SK-N-SH (cell line): ENCODE measurements at regions not wholly inside any gene's neighbourhood (a gene's known extent, or its start where the extent isn't known, plus 50 kb on each side); places are given as distances from the start of the nearest gene placed in this dataset.

Experiments
- CTCF ChIA-PET: fragments of 300-600, 350-600 bp; formaldehyde crosslinking; extraction: SDS; loops from one replicate; lab custom pipeline; 2021; lab: Yijun Ruan, JAX
- POLR2A ChIA-PET: fragments of 350-600 bp; sonication (Branson Sonifier 250); formaldehyde crosslinking; extraction: SDS; loops from one replicate; lab custom pipeline; 2020; ENCODE audit warnings: antibody characterized with exemption, inconsistent platforms; lab: Yijun Ruan, JAX
- DNase-seq: peaks from one replicate; pipeline ENCODE4 v3.0.0; 2012
- H2AFZ ChIP-seq: fragments of 200-600 bp; sonication (generic); 2 replicates; pipeline ENCODE4 v1.8.1; 2016; ENCODE audit warnings: antibody characterized with exemption, mild to moderate bottlenecking, low read depth
- H3F3A ChIP-seq: fragments of 200-600 bp; sonication (generic); replicated peaks from 2 replicates; pipeline ENCODE3; 2016; ENCODE audit warnings: antibody characterized with exemption, mild to moderate bottlenecking; ENCODE audit not compliant: insufficient read depth
- H3K27ac ChIP-seq, 2 experiments: fragments of 200-500 bp in 1 of 2; fragments of 200-600 bp in 1 of 2; sonication (Bioruptor generic) in 1 of 2; sonication (generic), shearing (Covaris generic) in 1 of 2; 2 replicates each; pipeline versions ENCODE4 v1.5.1 to v1.6.1; 2014 to 2016; ENCODE audit warnings: low read depth in 2 of 2, inconsistent platforms in 1 of 2, low read length in 1 of 2, mild to moderate bottlenecking in 1 of 2, mixed read lengths in 1 of 2
- H3K27me3 ChIP-seq: fragments of 200-600 bp; sonication (generic), shearing (Covaris generic); 2 replicates; pipeline ENCODE4 v1.6.1; 2016; ENCODE audit warnings: mixed run types; ENCODE audit not compliant: insufficient read depth
- H3K36me3 ChIP-seq, 2 experiments: fragments of 200-500 bp in 1 of 2; fragments of 200-600 bp in 1 of 2; sonication (Bioruptor generic) in 1 of 2; sonication (generic) in 1 of 2; replicated peaks in 1 of 2; 2 replicates each; pipeline versions ENCODE3 to v1.5.1; 2014 to 2016; ENCODE audit warnings: low read length in 1 of 2, mild to moderate bottlenecking in 1 of 2; ENCODE audit not compliant: insufficient read depth in 2 of 2, control insufficient read depth in 1 of 2
- H3K4me1 ChIP-seq, 2 experiments: fragments of 200-500 bp in 1 of 2; fragments of 200-600 bp in 1 of 2; sonication (Bioruptor generic) in 1 of 2; sonication (generic), shearing (Covaris generic) in 1 of 2; 2 replicates each; pipeline versions ENCODE4 v1.5.1 to v1.6.1; 2014 to 2016; ENCODE audit warnings: low read depth in 1 of 2, low read length in 1 of 2, mixed run types in 1 of 2; ENCODE audit not compliant: insufficient read depth in 2 of 2, control insufficient read depth in 1 of 2
- H3K4me2 ChIP-seq: fragments of 200-600 bp; sonication (generic), shearing (Covaris generic); 2 replicates; pipeline ENCODE4 v1.6.1; 2017; ENCODE audit warnings: mixed run types
- H3K4me3 ChIP-seq, 2 experiments: fragments of 200-500 bp in 1 of 2; fragments of 200-600 bp in 1 of 2; sonication (Bioruptor generic) in 1 of 2; sonication (generic), shearing (Covaris generic) in 1 of 2; 2 replicates each; pipeline versions ENCODE4 v1.5.1 to v1.8.1; 2014 to 2016; ENCODE audit warnings: low read depth in 2 of 2, inconsistent platforms in 1 of 2, low read length in 1 of 2, mild to moderate bottlenecking in 1 of 2, mixed read lengths in 1 of 2, moderate library complexity in 1 of 2
- H3K79me2 ChIP-seq: fragments of 200-600 bp; sonication (generic); 2 replicates; pipeline ENCODE4 v1.8.1; 2017; ENCODE audit warnings: mild to moderate bottlenecking; ENCODE audit not compliant: insufficient read depth
- H3K9ac ChIP-seq: fragments of 200-600 bp; sonication (generic); 2 replicates; pipeline ENCODE4 v1.6.1; 2017; ENCODE audit warnings: mixed run types
- H3K9me2 ChIP-seq: fragments of 200-600 bp; sonication (generic); 2 replicates; pipeline ENCODE4 v1.6.1; 2017; ENCODE audit warnings: mixed run types
- H3K9me3 ChIP-seq: fragments of 200-600 bp; sonication (generic); 2 replicates; pipeline ENCODE4 v1.6.1; 2017; ENCODE audit warnings: mixed run types, mild to moderate bottlenecking, moderate library complexity
- H4K20me1 ChIP-seq: fragments of 200-600 bp; sonication (generic); 2 replicates; pipeline ENCODE4 v1.6.1; 2017; ENCODE audit warnings: mild to moderate bottlenecking, mixed run types; ENCODE audit not compliant: insufficient read depth
- CTCF ChIP-seq: fragments of 200-600 bp; sonication (generic); IDR thresholded peaks from 2 replicates; pipeline ENCODE4 v1.6.1; 2017; ENCODE audit warnings: antibody characterized with exemption, mild to moderate bottlenecking, moderate library complexity
- EP300 ChIP-seq, 2 experiments: IDR thresholded peaks; 2 replicates each; pipeline versions ENCODE4 v1.4.0 to v1.6.1; 2012; ENCODE audit warnings: borderline replicate concordance in 1 of 2, low read depth in 1 of 2, low read length in 1 of 2
- EZH2phosphoT487 ChIP-seq: fragments of 200-600 bp; sonication (generic); IDR thresholded peaks from 2 replicates; pipeline ENCODE4 v1.6.1; 2017; ENCODE audit warnings: low read depth, mixed run types, mild to moderate bottlenecking, antibody characterized with exemption, moderate library complexity, borderline replicate concordance
- FOSL2 ChIP-seq: IDR thresholded peaks from 2 replicates; pipeline ENCODE4 v1.4.0; 2012; ENCODE audit warnings: low read depth, mild to moderate bottlenecking, moderate library complexity, borderline replicate concordance
- GATA2 ChIP-seq: sonication (generic); formaldehyde crosslinking; IDR thresholded peaks from 2 replicates; pipeline ENCODE4 v1.5.0; 2020; ENCODE audit warnings: mild to moderate bottlenecking, missing genetic modification reagents
- JUND ChIP-seq: IDR thresholded peaks from 2 replicates; pipeline ENCODE4 v1.4.0; 2012
- MEF2A ChIP-seq: IDR thresholded peaks from 2 replicates; pipeline ENCODE4 v1.4.0; 2012; ENCODE audit warnings: low read depth, borderline replicate concordance
- MXI1 ChIP-seq: IDR thresholded peaks from 2 replicates; pipeline ENCODE4 v1.6.1; 2012; ENCODE audit warnings: mild to moderate bottlenecking, low read depth, low read length, improper control_type of control experiment
- POLR2AphosphoS5 ChIP-seq: IDR thresholded peaks from 2 replicates; pipeline ENCODE4 v1.6.1; 2012; ENCODE audit warnings: low read depth, low read length
- RCOR1 ChIP-seq: fragments of 150-350 bp; IDR thresholded peaks from 2 replicates; pipeline ENCODE4 v1.6.1; 2017; ENCODE audit warnings: antibody characterized with exemption, low read length
- REST ChIP-seq: IDR thresholded peaks from 2 replicates; pipeline ENCODE4 v1.6.1; 2012; ENCODE audit warnings: mild to moderate bottlenecking, low read depth, low read length, moderate library complexity
- RFX5 ChIP-seq: IDR thresholded peaks from 2 replicates; pipeline ENCODE4 v1.6.1; 2012; ENCODE audit warnings: mild to moderate bottlenecking, improper control_type of control experiment, low read length
- SMC3 ChIP-seq: IDR thresholded peaks from 2 replicates; pipeline ENCODE4 v1.6.1; 2012; ENCODE audit warnings: low read depth, low read length, improper control_type of control experiment
- TEAD4 ChIP-seq: IDR thresholded peaks from 2 replicates; pipeline ENCODE4 v1.4.0; 2012; ENCODE audit warnings: mild to moderate bottlenecking, borderline replicate concordance; ENCODE audit not compliant: insufficient read depth
- TF ChIP-seq, protein P1 (sequence below): IDR thresholded peaks from 2 replicates; pipeline ENCODE4 v1.4.0; 2012; ENCODE audit warnings: low read depth, borderline replicate concordance

GRCh38 chr14:82587226-82587625, 1053.6 kb upstream of the SEL1L start (continued):
- TF ChIP-seq SMC3 (no peak), EZH2phosphoT487 (no peak)

GRCh38 chr14:82595466-82595865, 1061.8 kb upstream of the SEL1L start:
- TF ChIP-seq JUND (no peak), GATA2 (CRISPR knock-in tag) (no peak), SMC3 (no peak), EP300 (IDR thresholded peaks at IDR 0.05; ENCODE audit: borderline replicate concordance in 1 of 2, low read depth in 1 of 2, low read length in 1 of 2) (no peak), MEF2A (no peak), REST (no peak), TEAD4 (no peak), RCOR1 (no peak), FOSL2 (no peak), MXI1 (no peak), RFX5 (no peak), CTCF (no peak), POLR2AphosphoS5 (no peak)
- TF ChIP-seq, protein P1, sequence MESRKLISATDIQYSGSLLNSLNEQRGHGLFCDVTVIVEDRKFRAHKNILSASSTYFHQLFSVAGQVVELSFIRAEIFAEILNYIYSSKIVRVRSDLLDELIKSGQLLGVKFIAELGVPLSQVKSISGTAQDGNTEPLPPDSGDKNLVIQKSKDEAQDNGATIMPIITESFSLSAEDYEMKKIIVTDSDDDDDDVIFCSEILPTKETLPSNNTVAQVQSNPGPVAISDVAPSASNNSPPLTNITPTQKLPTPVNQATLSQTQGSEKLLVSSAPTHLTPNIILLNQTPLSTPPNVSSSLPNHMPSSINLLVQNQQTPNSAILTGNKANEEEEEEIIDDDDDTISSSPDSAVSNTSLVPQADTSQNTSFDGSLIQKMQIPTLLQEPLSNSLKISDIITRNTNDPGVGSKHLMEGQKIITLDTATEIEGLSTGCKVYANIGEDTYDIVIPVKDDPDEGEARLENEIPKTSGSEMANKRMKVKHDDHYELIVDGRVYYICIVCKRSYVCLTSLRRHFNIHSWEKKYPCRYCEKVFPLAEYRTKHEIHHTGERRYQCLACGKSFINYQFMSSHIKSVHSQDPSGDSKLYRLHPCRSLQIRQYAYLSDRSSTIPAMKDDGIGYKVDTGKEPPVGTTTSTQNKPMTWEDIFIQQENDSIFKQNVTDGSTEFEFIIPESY, result no peak
- DNase-seq, result no peak
- CTCF ChIA-PET, result no interaction called here

More at GRCh38 chr14:82595466-82595865, 1061.8 kb upstream of the SEL1L start:
- Histone ChIP-seq H3K4me1 (no peaks in the 10 kb centered on the region), H3F3A (no peaks in the 10 kb centered on the region), H3K27me3 (no peaks in the 10 kb centered on the region), H3K36me3 (no peaks in the 10 kb centered on the region), H3K9me3 (no peaks in the 10 kb centered on the region), H2AFZ (no peak overlapping the region), H4K20me1 (no peaks in the 10 kb centered on the region), H3K4me3 (no peak overlapping the region), H3K27ac (no peak overlapping the region), H3K79me2 (no peaks in the 10 kb centered on the region), H3K9ac (no peak overlapping the region), H3K9me2 (no peaks in the 10 kb centered on the region), H3K4me2 (no peak overlapping the region)
- POLR2A ChIA-PET, result no interaction called here
